WTC11 (cell line): ENCODE measurements at regions not wholly inside any gene's neighbourhood (a gene's known extent, or its start where the extent isn't known, plus 50 kb on each side); places are given as distances from the start of the nearest gene placed in this dataset.

Experiments
- ARID4B ChIP-seq: sonication (generic); formaldehyde crosslinking; IDR thresholded peaks from 2 replicates; pipeline ENCODE4 v1.8.0; 2023; ENCODE audit warnings: missing genetic modification reagents, mild to moderate bottlenecking, borderline replicate concordance
- EMX1 ChIP-seq: fragments of 250-450 bp; sonication (Bioruptor Pico); IDR thresholded peaks from 2 replicates; pipeline ENCODE4 v1.8.0; 2021; ENCODE audit warnings: mild to moderate bottlenecking
- HMGA2 ChIP-seq: fragments of 250-450 bp; sonication (Bioruptor Pico); IDR thresholded peaks from 2 replicates; pipeline ENCODE4 v1.4.0; 2021; ENCODE audit warnings: mild to moderate bottlenecking, moderate library complexity
- NFYB ChIP-seq: sonication (generic); formaldehyde crosslinking; conservative IDR thresholded peaks from 2 replicates; pipeline ENCODE4 v1.8.0; 2022; ENCODE audit warnings: low read depth, missing genetic modification reagents
- SMAD3 ChIP-seq: sonication (generic); formaldehyde crosslinking; IDR thresholded peaks from 2 replicates; pipeline ENCODE4 v1.8.0; 2022; ENCODE audit warnings: missing genetic modification reagents, mild to moderate bottlenecking, borderline replicate concordance
- TP53 ChIP-seq: sonication (generic); formaldehyde crosslinking; IDR thresholded peaks from 2 replicates; pipeline ENCODE4 v1.8.1; 2023; ENCODE audit warnings: mild to moderate bottlenecking, missing genetic modification reagents
- TF ChIP-seq, protein P1 (sequence below): fragments of 200-600 bp; IDR thresholded peaks from 2 replicates; pipeline ENCODE4 v1.8.0; 2022; ENCODE audit warnings: antibody characterized with exemption
- TF ChIP-seq, protein P2 (sequence below): sonication (generic); formaldehyde crosslinking; IDR thresholded peaks from 2 replicates; pipeline ENCODE4 v1.8.1; 2023; ENCODE audit warnings: mild to moderate bottlenecking, missing genetic modification reagents, moderate library complexity
- TF ChIP-seq, protein P3 (sequence below): sonication (generic); formaldehyde crosslinking; IDR thresholded peaks from 2 replicates; pipeline ENCODE4 v1.8.1; 2022; ENCODE audit warnings: low read depth, mild to moderate bottlenecking, moderate library complexity, missing genetic modification reagents, borderline replicate concordance
- TF ChIP-seq, protein P4 (sequence below): sonication (generic); formaldehyde crosslinking; IDR thresholded peaks from 2 replicates; pipeline ENCODE4 v1.8.0; 2022; ENCODE audit warnings: mild to moderate bottlenecking, missing genetic modification reagents

GRCh38 chr7:41773756-41774155 lies 70.9 kb upstream of the INHBA start:
- TF ChIP-seq, protein P1, sequence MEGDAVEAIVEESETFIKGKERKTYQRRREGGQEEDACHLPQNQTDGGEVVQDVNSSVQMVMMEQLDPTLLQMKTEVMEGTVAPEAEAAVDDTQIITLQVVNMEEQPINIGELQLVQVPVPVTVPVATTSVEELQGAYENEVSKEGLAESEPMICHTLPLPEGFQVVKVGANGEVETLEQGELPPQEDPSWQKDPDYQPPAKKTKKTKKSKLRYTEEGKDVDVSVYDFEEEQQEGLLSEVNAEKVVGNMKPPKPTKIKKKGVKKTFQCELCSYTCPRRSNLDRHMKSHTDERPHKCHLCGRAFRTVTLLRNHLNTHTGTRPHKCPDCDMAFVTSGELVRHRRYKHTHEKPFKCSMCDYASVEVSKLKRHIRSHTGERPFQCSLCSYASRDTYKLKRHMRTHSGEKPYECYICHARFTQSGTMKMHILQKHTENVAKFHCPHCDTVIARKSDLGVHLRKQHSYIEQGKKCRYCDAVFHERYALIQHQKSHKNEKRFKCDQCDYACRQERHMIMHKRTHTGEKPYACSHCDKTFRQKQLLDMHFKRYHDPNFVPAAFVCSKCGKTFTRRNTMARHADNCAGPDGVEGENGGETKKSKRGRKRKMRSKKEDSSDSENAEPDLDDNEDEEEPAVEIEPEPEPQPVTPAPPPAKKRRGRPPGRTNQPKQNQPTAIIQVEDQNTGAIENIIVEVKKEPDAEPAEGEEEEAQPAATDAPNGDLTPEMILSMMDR: no peak
- TF ChIP-seq, protein P2, sequence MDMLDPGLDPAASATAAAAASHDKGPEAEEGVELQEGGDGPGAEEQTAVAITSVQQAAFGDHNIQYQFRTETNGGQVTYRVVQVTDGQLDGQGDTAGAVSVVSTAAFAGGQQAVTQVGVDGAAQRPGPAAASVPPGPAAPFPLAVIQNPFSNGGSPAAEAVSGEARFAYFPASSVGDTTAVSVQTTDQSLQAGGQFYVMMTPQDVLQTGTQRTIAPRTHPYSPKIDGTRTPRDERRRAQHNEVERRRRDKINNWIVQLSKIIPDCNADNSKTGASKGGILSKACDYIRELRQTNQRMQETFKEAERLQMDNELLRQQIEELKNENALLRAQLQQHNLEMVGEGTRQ (CRISPR knock-in tag): no peak
- TF ChIP-seq NFYB (CRISPR knock-in tag): no peak
- no peak for TF ChIP-seq ARID4B
- no peak for TF ChIP-seq HMGA2 (CRISPR knock-in tag)
- no peak for TF ChIP-seq SMAD3 (CRISPR knock-in tag)
- TF ChIP-seq, protein P3, sequence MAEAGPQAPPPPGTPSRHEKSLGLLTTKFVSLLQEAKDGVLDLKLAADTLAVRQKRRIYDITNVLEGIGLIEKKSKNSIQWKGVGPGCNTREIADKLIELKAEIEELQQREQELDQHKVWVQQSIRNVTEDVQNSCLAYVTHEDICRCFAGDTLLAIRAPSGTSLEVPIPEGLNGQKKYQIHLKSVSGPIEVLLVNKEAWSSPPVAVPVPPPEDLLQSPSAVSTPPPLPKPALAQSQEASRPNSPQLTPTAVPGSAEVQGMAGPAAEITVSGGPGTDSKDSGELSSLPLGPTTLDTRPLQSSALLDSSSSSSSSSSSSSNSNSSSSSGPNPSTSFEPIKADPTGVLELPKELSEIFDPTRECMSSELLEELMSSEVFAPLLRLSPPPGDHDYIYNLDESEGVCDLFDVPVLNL: no peak
- no peak for TF ChIP-seq TP53
- TF ChIP-seq EMX1 (CRISPR knock-in tag): no peak
- TF ChIP-seq, protein P4, sequence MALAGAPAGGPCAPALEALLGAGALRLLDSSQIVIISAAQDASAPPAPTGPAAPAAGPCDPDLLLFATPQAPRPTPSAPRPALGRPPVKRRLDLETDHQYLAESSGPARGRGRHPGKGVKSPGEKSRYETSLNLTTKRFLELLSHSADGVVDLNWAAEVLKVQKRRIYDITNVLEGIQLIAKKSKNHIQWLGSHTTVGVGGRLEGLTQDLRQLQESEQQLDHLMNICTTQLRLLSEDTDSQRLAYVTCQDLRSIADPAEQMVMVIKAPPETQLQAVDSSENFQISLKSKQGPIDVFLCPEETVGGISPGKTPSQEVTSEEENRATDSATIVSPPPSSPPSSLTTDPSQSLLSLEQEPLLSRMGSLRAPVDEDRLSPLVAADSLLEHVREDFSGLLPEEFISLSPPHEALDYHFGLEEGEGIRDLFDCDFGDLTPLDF (CRISPR knock-in tag): no peak
